HepG2 (cell line): ENCODE measurements at regions not wholly inside any gene's neighbourhood (a gene's known extent, or its start where the extent isn't known, plus 50 kb on each side); places are given as distances from the start of the nearest gene placed in this dataset.

Source experiments
- CBX1 ChIP-seq: IDR thresholded peaks from one replicate; pipeline ENCODE4 v1.6.1; 2016; ENCODE audit warnings: antibody characterized with exemption, low read depth
- DBP ChIP-seq: sonication (generic); formaldehyde crosslinking; IDR thresholded peaks from 2 replicates; pipeline ENCODE4 v1.4.0; 2020; ENCODE audit warnings: missing genetic modification reagents; ENCODE audit errors: not compliant biosample characterization
- GATAD2A ChIP-seq: IDR thresholded peaks from 2 replicates; pipeline ENCODE4 v1.6.1; 2016
- MNT ChIP-seq: fragments of 450-650 bp; IDR thresholded peaks from 2 replicates; pipeline ENCODE4 v1.6.1; 2016
- PRDM15 ChIP-seq: sonication (generic); formaldehyde crosslinking; IDR thresholded peaks from 2 replicates; pipeline ENCODE4 v1.4.0; 2020; ENCODE audit warnings: missing genetic modification reagents
- SRSF4 ChIP-seq: fragments of 200-400 bp; formaldehyde crosslinking; IDR thresholded peaks from one replicate; pipeline ENCODE4 v1.6.1; 2018; ENCODE audit warnings: mild to moderate bottlenecking, low read depth, low read length, moderate library complexity; ENCODE audit not compliant: poor library complexity, severe bottlenecking
- TAF15 ChIP-seq: fragments of 200-400 bp; formaldehyde crosslinking; IDR thresholded peaks from one replicate; pipeline ENCODE4 v1.6.1; 2018; ENCODE audit warnings: mild to moderate bottlenecking, low read depth, low read length; ENCODE audit not compliant: poor library complexity, severe bottlenecking
- TBX2 ChIP-seq: sonication (generic); formaldehyde crosslinking; IDR thresholded peaks from 2 replicates; pipeline ENCODE4 v1.5.0; 2020; ENCODE audit warnings: missing genetic modification reagents, mild to moderate bottlenecking, borderline replicate concordance
- TFDP2 ChIP-seq: sonication (generic); formaldehyde crosslinking; IDR thresholded peaks from 2 replicates; pipeline ENCODE4 v1.4.0; 2020; ENCODE audit warnings: missing genetic modification reagents
- ZBTB3 ChIP-seq: sonication (generic); formaldehyde crosslinking; IDR thresholded peaks from 2 replicates; pipeline ENCODE4 v1.4.0; 2020; ENCODE audit warnings: low read depth, mild to moderate bottlenecking, moderate library complexity, missing genetic modification reagents, borderline replicate concordance
- ZNF10 ChIP-seq: sonication (generic); formaldehyde crosslinking; IDR thresholded peaks from 2 replicates; pipeline ENCODE4 v1.4.0; 2020; ENCODE audit warnings: mild to moderate bottlenecking, low read depth, missing genetic modification reagents, borderline replicate concordance
- ZNF230 ChIP-seq: sonication (generic); formaldehyde crosslinking; IDR thresholded peaks from 2 replicates; pipeline ENCODE4 v1.4.0; 2020; ENCODE audit warnings: mild to moderate bottlenecking, missing genetic modification reagents
- ZNF253 ChIP-seq: sonication (generic); formaldehyde crosslinking; IDR thresholded peaks from 2 replicates; pipeline ENCODE4 v1.8.0; 2022; ENCODE audit warnings: mild to moderate bottlenecking, missing genetic modification reagents, borderline replicate concordance
- ZNF451 ChIP-seq: sonication (generic); formaldehyde crosslinking; IDR thresholded peaks from 2 replicates; pipeline ENCODE4 v1.5.0; 2020; ENCODE audit warnings: mild to moderate bottlenecking, missing genetic modification reagents
- ZNF609 ChIP-seq: sonication (generic); formaldehyde crosslinking; IDR thresholded peaks from 2 replicates; pipeline ENCODE4 v1.4.0; 2020; ENCODE audit warnings: mild to moderate bottlenecking, missing genetic modification reagents, borderline replicate concordance
- ZNF639 ChIP-seq: conservative IDR thresholded peaks from 2 replicates; pipeline ENCODE4 v1.6.1; 2018; ENCODE audit warnings: missing genetic modification reagents

GRCh38 chr11:126113515-126113957 is 50.9 kb upstream of the CDON start (continued):
- no peak for TF ChIP-seq TFDP2 (CRISPR knock-in tag)
- no peak for TF ChIP-seq DBP (CRISPR knock-in tag)
- TF ChIP-seq ZBTB3 (CRISPR knock-in tag) = no peak
- no peak for TF ChIP-seq ZNF451 (CRISPR knock-in tag)
- TF ChIP-seq ZNF253 (CRISPR knock-in tag) = no peak
- no peak for TF ChIP-seq ZNF230 (CRISPR knock-in tag)
- TF ChIP-seq MNT = 0 out of 2 replicates have a peak, but pooled peaks have one; percentile 48
- TF ChIP-seq ZNF609 (CRISPR knock-in tag) = no peak
- TF ChIP-seq ZNF639 (CRISPR knock-in tag) = no peak
- TF ChIP-seq TBX2 (CRISPR knock-in tag) = peak; percentile 61; the same call in 1 of the 2 replicates
- no peak for TF ChIP-seq ZNF10 (CRISPR knock-in tag)
- no peak for TF ChIP-seq CBX1
- TF ChIP-seq PRDM15 (CRISPR knock-in tag) = no peak
- peak; percentile 47; the same call in 1 of the 2 replicates for TF ChIP-seq GATAD2A (CRISPR knock-in tag)
- no peak for TF ChIP-seq SRSF4
- TF ChIP-seq TAF15 = no peak
